Breast epithelium (tissue), 3 donors: ENCODE measurements at regions not wholly inside any gene's neighbourhood (a gene's known extent, or its start where the extent isn't known, plus 50 kb on each side); places are given as distances from the start of the nearest gene placed in this dataset.

ENCODE experiments used
- CTCF ChIP-seq, 3 donors: fragments of 450-650 bp; IDR thresholded peaks; one replicate each; pipeline ENCODE4 v1.5.1; 2016 to 2017; ENCODE audit warnings: antibody characterized with exemption in 3 of 3, mild to moderate bottlenecking in 3 of 3, moderate library complexity in 3 of 3
- POLR2AphosphoS5 ChIP-seq, 3 donors: sonication (generic); formaldehyde crosslinking; IDR thresholded peaks; one replicate each; pipeline ENCODE4 v1.6.1; 2017; ENCODE audit warnings: antibody characterized with exemption in 3 of 3

- TF ChIP-seq POLR2AphosphoS5 (IDR thresholded peaks at IDR 0.05) (no peak), CTCF (IDR thresholded peaks at IDR 0.05) (no peak)
Measured at GRCh38 chrX:88883200-88883599, 136.2 kb downstream of the CPXCR1 start.
